Stimulated activated CD4-positive, alpha-beta T cell treated with anti-CD3 and anti-CD28 coated beads, Interleukin-4, amount 100 ng/mL, for 48 hours (primary cell): ENCODE measurements at regions not wholly inside any gene's neighbourhood (a gene's known extent, or its start where the extent isn't known, plus 50 kb on each side); places are given as distances from the start of the nearest gene placed in this dataset.
"Not testable (repeated sequence)": the region's sequence is repeated elsewhere in the genome, so short reads cannot be mapped to it uniquely, and the experiment has no call there.

ENCODE experiments used
- DNase-seq, 2 donors: peaks; one replicate each; pipeline ENCODE4 v3.0.0-alpha.2; 2020; ENCODE audit warnings: low read depth in 2 of 2

DNA sequence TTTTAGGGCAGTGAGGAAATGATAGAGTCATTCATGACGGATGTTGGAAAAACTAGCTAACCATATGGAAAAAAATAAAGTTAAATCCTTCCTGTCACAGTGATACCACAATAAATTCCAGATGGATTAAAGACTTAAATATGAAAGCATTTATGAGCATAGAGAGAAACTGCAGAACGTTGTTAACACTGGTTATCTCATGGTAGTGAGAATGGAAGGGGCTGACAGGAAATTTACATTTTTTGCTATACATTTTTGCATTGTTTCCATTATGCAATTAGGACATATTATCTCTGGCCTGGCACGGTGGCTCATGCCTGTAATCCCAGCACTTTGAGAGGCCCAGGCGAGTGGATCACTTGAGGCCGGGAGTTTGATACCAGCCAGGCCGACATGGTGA is 130.5 kb upstream of the VOPP1 start:
- not testable (repeated sequence) for DNase-seq

DNA sequence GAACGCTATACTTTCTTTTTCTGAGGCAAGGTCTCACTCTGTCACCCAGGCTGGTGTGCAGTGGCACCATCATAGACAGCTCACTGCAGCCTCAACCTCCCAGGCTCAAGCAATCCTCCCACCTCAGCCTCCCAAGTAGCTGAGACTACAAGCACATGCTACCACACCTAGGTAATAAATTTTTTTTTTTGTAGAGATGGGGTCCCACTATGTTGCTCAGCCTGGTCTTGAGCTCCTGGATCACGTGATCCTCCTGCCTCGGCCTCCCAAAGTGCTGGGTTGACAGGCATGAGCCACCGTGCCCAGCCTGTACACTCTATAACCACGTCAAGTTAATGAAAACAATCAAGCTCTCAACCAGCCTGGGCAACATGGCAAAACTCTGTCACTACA is 127.1 kb upstream of the VOPP1 start:
- not testable (repeated sequence) for DNase-seq

DNA sequence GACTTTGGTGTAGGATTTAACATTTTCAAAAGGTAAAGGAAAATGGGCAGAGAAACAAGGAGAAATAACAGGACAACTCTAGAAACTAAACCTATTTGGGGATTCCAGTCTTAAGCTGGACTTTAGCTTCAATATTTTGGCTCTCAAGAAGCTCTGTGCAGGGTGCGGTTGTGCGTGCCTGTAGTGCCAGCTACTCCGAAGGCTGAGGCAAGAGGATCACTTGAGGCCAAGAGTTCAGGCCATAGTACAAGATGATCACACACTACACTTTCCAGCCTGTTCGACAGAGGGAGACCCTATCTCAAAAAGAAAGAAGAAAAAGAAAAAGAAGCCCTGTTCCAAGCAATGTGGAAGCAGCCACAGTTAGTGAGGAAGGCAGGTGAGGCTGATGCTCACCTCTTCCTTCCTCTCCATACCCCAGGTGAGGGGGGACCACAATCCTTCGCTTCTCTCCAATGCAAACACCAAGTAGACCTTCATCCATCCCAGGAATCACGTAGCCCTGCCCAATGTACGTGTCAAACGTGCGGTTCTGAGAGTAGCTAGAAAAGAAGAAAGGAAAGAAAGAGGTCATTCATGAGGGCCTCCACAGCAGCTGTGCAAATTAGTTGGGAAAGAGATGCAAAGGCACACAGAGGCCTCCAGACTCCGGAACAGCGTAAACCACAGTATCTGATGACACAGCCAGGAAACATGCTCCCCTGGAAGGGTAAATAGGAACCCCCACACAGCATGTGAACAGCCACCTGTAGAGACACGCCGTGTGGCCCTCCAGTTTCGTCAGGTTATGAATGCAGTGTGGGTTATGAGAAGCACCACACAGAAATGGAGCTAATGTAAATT is 126.5 kb upstream of the VOPP1 start:
- not testable (repeated sequence) for DNase-seq

DNA sequence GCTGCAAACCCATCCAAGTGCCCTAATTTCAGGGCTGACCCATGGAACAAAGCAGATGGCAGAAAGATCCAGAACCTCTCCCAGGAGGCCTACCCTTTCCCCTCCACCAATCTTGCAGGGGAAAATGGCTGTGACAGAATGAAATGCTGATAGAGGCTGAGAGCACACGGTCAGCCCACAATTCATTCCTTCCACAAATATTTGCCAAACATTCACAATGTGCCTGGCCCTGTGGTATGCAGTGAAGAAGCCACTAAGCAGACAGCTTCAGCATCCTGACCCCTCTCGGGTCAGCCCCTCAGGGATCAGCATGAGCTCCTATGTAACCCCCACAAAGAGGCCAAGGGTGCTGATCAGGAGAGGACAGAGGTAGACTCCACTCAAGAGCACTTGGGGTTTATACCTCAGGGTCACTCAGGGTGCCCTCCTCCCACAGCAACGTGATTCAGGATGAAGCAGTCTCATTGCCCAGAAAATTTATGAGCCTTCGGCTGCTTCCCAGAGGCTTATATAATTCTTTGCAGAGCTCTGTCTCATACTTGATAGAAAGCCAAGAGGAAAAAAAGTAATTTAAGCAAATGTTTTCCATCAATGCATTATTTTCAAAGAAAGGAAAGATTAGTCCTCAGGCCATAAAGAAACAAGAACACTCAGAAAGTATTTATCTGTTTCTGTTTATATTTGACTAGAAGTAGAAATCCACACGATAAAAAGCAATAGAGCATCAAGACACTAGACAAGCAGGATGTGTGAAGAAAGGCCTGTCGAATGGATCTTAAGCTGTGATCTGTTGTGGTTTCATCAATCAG is 123.8 kb upstream of the VOPP1 start:
- DNase-seq, result not testable (repeated sequence)

DNA sequence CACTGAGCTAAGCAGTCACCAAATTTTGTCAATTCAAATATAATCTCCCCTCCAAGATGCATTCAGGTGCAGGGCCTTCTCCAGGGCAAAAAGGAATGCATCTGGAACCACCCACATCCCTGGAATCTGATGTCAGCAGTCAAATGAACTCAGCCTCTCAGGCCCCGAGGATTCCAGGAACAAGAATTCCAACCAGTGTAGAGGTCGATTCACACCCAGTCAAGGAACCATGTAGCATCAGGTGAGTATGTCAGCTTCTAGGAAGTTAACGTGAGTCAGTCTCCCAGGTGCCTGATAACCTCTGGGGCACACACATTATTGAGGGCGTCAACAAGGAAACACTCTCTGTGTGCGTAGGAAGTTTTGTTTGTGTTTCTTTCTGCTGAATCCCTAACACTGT is 122.2 kb upstream of the VOPP1 start:
- not testable (repeated sequence) for DNase-seq

DNA sequence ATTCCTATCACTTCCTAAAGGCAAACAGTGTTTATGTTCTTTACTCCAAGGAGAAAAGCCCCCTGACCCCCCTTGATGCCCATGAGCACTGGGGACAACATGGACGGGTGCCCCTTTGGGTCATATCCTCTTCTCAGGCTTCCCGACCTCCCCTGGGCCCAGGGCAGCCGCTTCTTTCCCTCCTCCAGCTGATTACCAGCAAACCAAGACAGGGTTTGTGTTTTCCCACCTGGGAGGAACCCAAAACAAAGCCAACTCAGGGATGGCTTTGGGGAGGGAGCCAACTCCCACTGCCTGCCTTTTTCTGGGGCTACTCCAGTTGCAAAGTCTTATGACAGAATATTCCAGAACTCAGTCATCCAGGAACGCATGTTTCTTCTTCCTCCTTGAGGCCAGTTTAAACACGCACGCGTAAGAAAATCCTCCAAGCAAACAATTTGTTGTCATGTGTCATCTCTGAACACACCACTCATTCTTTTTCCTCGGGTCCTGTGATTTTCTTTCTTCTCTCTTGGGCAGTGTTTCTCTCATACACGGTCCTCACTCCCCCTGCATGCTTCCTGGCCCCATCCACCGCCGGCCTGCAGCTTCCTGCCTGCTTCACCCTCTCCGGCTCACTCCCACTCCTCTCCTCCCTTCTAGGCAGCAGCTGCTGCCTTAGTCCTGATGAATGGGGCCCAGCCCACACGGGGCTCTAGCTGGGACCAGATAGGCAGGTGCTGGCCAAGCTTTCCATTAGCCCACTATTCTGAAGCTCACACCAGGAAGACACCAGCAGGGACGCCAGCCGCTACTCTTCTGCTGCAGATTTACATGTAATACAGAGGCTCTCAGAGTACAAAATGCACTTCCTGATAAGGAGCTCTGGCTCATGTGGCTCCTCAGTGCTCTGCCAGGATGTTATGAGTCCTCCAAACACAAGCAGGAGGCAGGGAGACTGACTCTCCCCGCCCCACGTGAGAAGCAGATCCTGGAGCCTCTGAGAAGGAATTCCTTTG is 116.7 kb upstream of the VOPP1 start:
- DNase-seq, result not testable (repeated sequence)

DNA sequence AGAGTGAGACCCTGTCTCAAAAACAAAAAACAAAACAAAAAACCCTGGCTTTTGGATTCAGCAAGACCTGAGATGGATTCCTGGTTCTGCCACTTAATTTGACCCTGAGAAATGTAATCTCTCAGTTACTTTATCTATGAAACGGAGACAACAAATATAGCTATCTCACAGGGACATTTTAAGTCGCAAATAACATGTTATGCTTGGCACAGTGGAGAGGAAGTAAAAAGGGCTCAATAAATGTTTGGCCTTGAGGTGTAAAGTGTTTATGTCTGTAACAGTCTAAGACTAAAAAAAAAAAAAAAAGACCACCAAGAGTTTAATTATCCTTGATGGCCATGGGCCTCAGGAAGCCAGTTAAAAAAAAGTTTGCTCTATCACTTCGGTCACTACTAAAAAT is 116.0 kb upstream of the VOPP1 start:
- DNase-seq, result not testable (repeated sequence)

DNA sequence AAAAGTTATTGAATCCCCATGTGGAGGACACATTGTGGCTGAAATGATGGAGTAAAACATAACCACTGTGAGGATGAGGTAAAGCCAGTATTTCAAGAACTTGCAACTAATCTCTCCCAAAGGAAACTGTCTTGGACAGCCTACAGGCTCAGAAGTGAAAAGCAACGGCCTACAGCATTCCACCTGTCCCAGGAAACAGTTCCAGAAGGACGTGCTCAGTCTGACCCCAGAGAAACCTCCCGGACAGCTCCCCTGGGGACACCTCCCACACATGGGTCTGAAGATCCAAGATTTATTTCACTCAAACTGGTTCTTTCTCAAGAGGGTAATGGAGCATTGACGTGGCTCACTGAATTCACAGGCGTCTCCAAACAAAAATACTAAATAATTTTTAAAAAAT is 115.0 kb upstream of the VOPP1 start:
- not testable (repeated sequence) for DNase-seq

DNA sequence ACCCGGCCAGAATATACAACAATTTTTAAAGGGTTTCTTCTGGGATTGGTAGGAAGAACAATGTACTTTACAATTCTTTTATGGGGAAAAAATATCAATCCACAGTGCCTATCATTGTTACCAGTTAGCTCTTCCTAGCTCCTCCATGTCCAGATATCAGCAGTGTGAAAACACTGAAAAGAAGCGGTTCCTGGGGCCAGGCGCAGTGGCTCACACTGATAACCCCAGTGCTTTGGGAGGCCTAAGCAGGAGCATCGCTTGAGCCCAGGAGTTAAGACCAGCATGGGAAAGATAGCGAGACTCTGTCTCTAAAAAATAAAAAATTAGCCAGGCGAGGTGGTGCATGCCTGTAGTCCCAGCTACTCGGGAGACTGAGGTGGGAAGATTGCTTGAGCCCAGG is 114.5 kb upstream of the VOPP1 start:
- DNase-seq, result not testable (repeated sequence)

DNA sequence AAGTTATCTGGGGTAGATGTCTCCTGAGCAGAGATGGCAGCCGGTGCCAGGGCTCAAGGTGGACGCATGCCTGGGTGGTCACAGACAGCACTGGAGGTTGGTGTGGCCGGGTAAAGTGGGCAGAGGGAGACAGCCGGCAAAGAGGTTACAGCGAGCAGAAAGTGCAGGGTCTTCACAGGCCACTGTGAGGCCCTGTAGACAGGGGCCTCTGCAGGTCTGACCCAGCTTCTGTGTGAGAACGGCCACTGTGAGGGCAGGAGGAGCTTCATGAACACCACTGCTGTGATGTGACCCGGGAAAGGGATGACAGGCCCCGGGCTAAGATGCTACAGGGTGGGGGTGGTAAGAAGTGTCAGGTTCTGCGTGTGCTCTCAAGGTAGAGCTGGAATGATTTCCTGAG is 111.2 kb upstream of the VOPP1 start:
- not testable (repeated sequence) for DNase-seq

DNA sequence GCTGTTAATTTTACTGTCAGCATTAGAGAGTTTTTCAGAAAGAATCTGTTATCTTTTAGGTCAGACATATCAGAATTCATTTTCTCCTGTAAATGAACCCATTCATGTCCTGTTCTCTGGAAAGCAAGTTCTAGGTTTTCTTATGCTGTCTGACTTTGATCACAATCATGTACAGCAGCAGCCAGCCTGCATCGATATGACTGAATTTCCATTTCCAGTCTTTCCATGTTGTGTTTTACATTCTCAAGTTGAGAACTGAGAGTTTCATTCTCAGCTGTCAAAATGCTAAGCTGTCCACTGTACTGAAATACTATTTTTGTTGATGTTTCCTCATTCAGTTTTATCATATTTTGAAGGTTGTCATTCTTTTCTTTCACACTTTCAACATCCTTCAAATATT is 103.3 kb upstream of the VOPP1 start:
- DNase-seq, result not testable (repeated sequence)

DNA sequence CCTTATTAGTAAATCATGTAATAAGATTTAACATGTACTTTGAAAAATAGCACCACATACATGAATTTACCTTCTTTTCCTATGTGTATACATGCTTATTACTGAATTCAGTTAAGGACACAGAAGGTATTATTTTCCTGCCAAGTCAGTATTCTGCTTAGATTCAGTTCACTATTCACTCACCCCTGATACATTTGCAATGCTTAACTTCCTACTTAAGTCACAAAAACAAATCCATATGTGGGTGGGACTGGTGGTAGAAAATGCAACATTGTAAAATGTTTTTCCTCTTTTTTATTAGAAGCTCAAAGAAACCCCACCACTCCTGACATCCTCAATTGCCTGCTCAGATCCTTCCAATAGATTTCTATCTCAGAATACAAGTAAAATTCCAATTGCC is 101.2 kb upstream of the VOPP1 start:
- DNase-seq, result not testable (repeated sequence)

DNA sequence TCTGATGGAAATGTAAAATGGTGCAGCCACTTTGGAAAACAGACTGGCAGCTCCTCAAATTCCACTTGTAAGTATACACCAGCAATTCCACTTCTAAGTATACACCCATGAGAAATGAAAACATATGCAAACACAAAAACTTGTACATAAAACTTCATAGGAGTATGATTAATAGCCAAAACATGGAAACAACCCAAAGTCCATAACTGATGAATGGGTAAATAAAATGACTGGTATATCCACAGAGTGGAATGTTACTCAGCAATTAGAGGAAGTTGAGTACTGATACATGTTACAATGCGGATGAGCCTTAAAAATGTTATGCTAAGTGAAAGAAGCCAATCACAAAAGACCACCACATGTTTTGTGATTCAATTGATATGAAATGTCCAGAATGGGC is 99.8 kb upstream of the VOPP1 start:
- not testable (repeated sequence) for DNase-seq

DNA sequence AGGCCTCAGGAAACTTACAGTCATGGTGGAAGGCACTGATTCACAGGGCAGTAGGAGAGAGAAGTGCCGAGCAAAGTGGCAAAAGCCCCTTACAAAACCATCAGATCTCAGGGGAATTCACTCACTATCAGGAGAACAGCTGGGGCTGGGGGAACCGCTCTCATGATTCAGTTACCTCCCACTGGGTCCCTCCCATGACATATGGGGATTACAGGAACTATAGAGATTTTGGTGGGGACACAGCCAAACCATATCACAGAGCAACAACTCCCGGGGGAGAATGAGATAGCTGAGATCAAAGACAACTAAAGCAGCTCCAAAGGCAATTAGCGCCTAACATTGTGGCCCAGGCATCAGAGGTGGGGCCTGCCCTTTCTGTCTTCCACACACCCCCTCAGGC is 85.4 kb upstream of the VOPP1 start:
- no peak for DNase-seq

DNA sequence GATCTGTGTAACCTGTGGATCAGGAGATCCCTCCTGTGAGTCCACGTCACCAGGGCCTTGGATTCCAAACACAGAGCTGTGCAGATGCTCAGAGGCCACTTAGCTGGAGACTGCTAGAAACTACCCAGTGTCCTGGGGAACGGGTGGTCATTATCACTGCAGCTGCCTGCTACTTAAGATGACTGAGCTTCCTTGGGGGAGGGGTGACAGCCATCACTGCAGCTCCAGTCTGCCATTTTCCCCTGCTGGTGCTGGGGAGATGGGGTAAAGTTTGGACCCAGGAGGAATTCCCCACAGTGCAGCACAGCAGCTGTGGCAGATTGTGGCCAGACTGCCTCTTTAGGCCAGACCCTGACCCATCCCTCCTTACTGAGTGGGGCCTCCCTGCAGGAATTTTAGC is 78.8 kb upstream of the VOPP1 start:
- no peak for DNase-seq

DNA sequence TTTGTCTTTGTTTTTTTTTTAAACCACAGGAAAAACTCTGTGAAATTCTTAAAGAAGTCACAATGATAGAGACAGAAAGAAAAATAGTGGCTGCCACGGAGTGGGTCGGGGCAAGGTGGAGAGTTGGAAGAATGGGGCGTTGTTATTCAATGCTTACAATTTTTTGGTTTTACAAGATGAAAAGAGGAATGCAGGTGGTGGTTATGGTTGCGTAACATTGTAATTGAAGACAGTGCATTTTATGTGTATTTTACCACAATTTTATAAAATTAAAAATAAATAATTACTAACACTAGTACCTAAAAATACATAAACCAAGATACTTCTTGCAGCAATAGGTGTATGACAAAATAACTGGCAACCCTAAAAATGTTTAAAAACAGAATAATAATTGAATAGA is 76.9 kb upstream of the VOPP1 start:
- DNase-seq, result no peak

DNA sequence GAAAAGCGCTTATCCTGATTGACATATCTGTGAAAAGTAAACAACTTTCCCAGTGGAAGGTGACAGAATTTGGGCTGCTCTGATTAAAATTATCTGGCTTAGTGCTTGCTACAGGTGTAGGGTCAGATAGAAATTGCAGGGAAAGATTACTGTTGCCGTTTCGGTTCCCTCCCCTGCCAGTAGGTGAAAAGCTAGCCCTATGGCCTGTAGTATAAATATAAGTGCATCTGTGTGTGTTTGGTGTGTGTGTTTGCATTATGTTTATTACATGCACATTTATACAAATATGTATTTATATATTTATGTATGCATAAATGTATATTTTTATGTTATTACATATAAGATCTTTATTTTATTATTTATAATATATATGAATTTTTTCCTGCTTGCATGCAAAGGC is 72.3 kb upstream of the VOPP1 start:
- DNase-seq, result no peak

DNA sequence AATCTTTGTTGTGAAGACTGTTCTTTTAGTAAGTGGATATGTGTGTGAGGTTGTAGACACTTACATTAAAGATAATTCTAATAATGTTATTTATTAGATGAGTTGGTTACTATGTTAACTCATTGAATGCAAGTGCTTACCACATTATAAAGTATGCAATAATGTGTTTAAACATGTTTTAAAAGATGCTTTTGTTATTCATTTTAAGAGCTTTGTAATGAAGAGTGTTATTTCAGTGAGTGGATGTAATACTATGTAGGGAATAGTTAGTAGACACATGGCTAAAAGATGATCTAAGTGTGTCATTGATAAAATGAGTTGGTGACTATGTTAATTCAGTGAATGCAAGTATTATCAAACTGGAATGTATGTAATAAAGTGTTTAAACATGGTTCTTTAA is 70.0 kb upstream of the VOPP1 start:
- DNase-seq, result no peak

DNA sequence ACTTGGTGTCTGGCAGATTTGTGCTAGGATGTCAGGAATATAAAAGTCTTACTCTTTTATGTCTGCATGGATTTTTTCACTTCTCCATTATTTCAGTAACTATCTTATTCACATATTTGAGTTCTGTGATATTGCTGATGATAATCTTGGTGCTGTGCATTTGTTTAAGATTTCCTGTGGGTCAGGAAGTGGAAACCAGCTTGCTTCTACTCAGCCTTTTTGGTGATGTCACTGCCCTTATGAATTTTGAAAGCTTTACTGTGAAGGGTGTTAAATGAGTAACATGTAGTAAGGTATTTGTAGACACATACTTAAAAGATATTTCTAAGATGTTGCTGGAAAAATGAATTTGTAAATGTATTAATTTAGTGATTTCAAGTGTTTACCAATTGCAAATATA is 69.5 kb upstream of the VOPP1 start:
- no peak for DNase-seq

DNA sequence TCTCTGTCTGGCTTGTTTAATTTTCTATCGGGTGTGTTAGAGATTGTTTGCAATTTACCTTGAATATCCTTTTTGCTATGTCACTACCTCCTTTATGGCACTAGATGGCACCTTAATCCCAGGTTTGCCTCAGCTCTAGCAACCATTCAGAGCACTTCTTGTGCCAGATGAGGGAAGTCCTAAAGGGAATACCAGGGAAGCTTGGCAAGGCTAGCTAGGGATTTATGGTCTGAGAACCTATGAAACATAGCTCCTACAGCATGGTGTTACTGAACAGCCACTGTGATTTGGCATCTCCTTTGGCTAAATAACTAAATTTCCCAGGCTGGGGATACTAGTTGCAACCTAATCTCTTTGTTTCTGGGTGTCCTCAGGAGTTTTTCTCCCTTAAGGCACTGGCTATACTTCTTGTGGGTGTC is 69.0 kb upstream of the VOPP1 start:
- DNase-seq, result peak in 1 of 2 donors; percentile 2

DNA sequence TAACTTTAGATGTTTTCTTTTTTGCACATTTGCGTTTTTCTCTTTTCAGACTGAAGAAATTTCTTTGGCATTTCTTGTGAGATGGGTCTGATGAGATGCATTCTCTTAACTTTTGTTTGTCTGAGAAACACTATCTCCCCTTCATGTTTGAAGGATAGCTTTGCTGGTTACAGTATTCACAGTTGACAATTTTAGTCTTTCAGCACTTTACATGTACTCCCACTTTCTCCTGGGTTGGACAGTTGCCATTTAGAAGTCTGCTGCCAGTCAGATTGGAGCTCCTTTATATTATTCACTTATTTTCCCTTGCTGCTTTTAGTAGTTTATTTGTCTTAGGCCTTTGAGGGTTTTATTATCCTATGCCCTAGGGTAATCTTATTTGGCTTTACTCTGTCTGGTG is 67.3 kb upstream of the VOPP1 start:
- DNase-seq, result no peak
